ENCODE measurements at regions not wholly inside any gene's neighbourhood (a gene's known extent, or its start where the extent isn't known, plus 50 kb on each side); places are given as distances from the start of the nearest gene placed in this dataset.

DNA sequence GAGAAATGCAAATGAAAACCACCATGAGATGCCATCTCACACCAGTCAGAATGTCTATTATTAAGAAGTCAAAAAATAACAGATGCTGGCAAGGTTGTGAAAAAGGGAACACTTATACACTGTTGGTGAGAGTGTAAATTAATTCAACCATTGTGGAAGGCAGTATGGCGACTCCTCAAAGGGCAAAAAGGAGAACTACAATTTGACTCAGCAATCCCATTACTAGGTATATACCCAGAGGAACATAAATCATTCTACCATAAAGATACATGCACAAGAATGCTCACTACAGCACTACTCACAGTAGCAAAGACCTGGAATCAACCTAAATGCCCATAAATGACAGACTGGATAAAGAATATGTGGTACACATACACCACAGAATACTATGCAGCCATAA, 161.1 kb upstream of the PDGFD start:
- no peak for DNase-seq

GRCh38 chr11:104324276-104324675, 160.3 kb upstream of the PDGFD start:
- no peak for DNase-seq

GRCh38 chr11:104323841-104324240, 159.9 kb upstream of the PDGFD start:
- DNase-seq, result no peak

GRCh38 chr11:104322696-104323095, 158.7 kb upstream of the PDGFD start:
- no peak for DNase-seq

- DNase-seq, result no peak
These were observed 157.0 kb upstream of the PDGFD start for GRCh38 chr11:104320956-104321355.

DNA sequence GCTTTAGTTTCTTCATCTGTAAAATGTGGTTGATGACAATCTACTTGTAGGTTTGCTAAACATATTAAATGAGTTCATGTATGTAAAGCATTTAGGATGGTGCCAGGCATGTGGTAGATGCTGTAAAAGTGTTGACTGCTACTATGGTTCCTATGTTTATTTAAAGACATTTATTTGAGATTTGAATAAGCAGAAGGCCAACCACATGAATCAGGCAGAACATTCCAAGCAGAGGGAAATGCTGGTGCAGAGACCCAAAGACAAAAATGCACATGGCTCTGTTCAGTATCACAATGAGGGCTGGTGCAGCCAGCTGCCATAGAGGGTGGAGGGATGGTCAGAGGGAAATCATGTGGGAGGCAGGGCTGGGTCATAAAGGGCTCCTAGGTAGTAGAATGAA, 156.2 kb upstream of the PDGFD start:
- no peak for DNase-seq

DNA sequence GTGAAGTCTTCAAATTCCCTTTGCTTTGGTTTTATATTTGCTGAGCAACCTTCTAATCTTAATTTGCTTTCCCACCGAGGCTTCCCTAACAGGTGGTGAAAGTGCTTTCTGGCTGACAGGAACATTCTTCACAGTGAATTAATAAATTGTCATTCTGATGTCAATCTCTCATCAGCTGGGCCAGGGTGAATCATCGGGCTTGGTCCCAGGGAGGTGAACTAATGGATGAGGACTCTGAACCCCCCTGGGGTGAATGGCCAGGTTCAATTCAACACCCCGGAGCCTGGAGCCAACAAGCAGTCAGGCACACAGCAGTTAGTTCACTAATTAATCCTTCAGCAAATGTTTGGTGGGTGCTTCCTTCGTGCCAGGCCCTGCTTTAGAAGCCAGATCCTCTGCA, 155.4 kb upstream of the PDGFD start:
- DNase-seq, result no peak

- DNase-seq, result no peak
These were observed 143.0 kb upstream of the PDGFD start for GRCh38 chr11:104306862-104307474.

- DNase-seq, result no peak
These were observed 137.8 kb upstream of the PDGFD start for GRCh38 chr11:104301776-104302175.

DNA sequence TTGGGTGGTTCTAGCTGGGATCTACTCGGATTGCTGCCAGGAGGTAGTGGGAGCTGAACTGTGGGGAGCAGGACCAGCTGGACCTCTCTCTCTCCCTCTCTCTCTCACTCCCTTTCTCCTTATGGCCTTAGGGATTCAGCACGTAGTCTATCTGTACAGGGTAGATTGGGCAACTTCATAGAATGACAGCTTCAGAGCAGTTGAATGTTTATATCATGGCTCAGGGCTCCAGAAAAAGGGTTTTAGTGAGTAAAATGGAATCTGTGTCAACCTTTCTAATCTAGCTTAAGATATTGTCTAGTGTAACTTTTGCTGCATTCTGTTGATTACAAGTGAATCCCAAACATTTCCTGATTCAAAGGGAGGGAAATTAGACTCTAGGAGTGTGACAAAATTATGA, 127.7 kb upstream of the PDGFD start:
- no peak for DNase-seq

DNA sequence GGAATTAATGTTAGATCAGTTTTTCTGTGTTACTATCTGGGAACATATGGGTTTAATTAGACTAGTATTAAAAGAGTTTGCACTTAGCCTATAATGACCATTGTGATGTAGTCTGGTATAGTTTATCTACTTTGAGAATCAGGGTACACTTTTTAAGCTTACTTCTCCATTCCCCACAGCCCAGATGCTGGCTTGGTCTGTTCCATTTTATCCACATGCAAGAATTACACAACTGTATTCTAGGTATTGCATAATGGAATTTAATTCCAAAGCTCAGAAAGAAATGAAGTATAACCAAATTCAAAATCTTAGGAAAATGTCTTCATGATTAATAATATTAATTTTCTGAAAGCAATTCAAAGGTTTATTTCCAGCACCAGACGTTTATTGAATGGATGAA, 122.2 kb upstream of the PDGFD start:
- no peak for DNase-seq

GRCh38 chr11:104279587-104279986, 115.6 kb upstream of the PDGFD start:
- no peak for DNase-seq

DNA sequence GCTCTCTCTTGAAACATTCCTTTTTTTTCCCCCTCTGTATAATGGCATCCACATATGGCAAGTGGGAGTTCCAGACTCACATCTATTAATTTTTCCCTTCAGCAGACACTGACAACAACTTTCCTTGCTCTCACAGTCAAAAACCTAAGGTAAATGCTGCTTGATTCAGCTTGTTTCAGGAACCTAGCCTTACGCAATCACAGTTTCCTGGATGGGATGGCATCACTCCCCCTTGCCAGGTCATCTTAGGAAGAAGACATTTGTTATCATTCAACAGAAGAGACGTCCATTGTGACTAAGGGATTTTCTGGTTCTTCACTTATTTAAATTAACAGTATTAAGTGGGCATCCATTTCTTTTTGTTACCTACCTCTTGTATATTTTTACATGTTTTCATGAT, 112.0 kb upstream of the PDGFD start:
- DNase-seq, result no peak

DNA sequence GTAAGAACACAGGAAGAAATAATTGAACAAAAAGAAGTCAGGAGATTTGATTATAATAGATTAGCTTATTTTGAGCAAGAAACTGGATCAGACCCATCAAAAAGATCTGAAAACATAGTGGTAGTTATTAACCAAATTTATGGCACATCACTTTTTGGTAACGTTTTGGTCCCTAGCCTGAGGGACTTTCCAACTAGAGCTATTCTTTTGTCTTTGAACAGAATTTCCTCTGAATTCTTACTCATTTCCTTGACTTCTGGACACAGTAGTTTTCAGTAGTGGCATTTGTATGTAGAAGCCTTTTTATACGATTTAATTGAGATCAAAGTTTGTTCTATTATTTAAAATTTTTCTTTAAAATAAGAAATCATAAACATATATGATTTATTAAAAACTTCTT, 96.5 kb upstream of the PDGFD start:
- DNase-seq, result no peak

DNA sequence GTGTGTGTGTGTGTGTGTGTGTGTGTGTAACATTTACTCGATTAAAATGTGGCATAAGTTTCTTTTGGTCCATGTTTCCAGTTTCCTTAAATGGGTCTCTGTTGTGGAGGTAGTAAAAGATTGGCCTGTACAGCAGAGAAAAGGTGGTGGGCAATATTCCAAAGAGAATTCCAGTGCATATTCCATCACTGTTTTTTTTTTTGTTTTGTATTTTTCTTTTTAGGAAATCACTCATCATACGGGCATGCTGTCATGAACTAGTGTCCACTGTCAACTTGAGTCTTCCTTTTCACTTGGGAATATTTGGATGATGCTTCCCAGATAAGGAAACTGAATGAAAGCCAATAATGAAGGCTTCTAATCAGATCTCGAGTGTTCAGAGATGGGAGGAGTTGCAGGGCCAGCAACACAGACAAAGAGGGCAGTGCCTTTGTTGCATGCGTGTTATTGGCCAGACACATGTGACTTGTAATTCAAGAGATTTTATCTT, 95.2 kb upstream of the PDGFD start:
- DNase-seq, result no peak

DNA sequence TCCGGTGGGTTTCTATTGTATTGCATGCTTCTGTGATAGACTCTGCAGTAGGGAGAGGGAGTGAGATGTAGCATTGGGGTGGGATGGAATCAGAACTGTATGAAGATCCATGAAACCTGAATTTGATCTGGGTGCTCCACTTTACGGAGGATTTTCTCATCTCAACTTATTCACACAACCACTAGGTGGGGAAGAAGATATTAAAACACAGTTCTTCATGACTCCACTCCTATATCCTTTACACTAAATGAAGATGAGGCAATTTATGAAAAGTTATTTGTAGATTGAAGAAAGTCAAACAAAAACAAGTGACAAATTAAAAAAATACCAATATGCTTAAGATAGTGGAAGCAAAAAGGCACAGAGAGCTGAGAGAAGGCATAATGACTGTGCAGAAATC, 92.6 kb upstream of the PDGFD start:
- DNase-seq, result no peak

DNA sequence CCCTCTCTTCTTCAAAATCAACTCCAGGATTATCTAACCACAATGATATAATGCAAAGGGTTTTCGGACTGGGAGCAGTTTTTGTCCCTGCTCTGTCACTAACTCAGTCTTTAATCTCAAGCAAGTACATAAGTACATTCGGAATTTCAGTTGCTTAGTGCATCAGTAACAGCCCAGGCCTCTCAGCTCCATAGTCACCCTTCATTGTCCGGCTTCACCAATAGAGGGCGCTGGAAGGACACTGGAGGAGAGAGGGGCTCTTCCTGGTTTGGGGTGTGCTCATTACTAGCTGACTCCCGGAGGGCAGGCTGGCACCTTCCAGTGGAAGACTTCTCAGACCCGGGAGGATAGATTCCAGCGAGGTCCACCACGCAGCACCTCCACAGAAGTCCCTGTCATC, 90.4 kb upstream of the PDGFD start:
- DNase-seq, result no peak

DNA sequence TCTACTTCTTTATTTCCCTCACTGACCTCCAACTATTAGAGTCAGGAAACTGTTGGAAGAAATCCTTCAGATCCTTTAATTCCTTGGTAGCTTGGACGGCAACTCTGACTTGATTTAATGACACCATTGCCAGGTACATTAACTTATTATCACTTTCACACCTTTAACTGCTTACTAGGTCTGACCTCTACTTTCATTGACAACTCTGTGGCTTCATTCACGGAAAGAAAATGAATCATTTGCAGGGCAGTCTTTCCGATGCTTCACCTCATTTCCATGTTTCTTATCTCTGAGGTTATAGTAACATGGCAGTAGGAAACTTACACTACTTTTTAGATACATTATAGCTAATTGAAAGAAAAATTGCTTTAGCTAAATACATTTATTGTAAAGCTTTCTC, 82.6 kb upstream of the PDGFD start:
- no peak for DNase-seq

GRCh38 chr11:104238916-104239315, 75.0 kb upstream of the PDGFD start:
- no peak for DNase-seq

- DNase-seq, result no peak
These were observed 61.1 kb upstream of the PDGFD start for GRCh38 chr11:104225047-104225446.

GRCh38 chr11:104222464-104222863, 58.5 kb upstream of the PDGFD start:
- DNase-seq, result no peak

DNA sequence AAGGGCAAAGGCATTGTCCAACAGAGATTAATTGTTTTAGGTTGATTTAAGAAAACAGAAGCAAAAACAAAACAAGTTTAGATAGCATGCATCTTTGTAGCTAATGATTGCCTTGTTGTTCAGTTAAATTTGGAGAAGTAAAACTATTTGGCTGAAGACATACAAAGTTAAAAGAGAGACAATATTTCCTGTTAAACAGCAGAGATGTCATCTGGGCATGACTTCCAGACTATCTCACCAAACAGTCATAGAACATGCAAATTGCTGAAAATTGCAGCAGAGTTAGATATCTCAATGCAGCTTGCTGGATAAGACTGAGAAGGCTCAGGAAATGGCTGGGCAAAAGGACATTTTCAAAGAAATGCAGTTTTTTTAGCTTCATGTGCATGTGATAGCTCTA, 57.5 kb upstream of the PDGFD start:
- no peak for DNase-seq

- no peak for DNase-seq
These were observed 55.1 kb upstream of the PDGFD start for GRCh38 chr11:104219096-104219495.

DNA sequence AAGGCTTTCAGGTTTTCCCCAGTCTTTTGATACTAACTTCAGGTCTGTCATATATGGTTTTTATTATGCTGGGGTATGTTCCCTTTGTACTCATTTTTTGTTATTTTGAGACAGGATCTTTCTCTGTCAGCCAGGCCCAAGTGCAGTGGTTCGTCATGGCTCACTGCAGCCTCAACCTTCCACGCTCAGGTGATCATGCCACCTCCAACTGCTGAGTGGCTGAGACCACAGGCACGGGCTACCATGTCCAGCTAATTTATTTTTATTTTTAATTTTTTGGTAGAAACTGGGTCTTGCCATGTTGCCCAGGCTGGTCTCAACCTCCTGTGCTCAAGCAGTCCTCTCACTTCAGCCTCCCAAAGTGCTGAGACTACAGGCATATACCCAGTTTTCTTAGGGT, 50.6 kb upstream of the PDGFD start:
- no peak for DNase-seq

All from GF-D8 (cell line).